ENCODE measurements at regions not wholly inside any gene's neighbourhood (a gene's known extent, or its start where the extent isn't known, plus 50 kb on each side); places are given as distances from the start of the nearest gene placed in this dataset.

GRCh38 chr13:78161266-78161665 lies 242.6 kb upstream of the EDNRB start:
- H3K9ac ChIP-seq (ENCODE audit: insufficient read depth, low read length, poor library complexity, severe bottlenecking): peak overlapping the region; percentile 8
- no peak overlapping the region for H3K27ac ChIP-seq (ENCODE audit: low read depth in 1 of 2, low read length in 2 of 2)
- H3K4me3 ChIP-seq (replicated peaks in 1 of 3; ENCODE audit: low read depth in 2 of 3, low read length in 3 of 3): peak overlapping the region in 1 of 3 experiments; percentile 21
- H3K27me3 ChIP-seq (ENCODE audit: control insufficient read depth in 2 of 2, insufficient read depth in 2 of 2, low read length in 2 of 2): no peaks in the 10 kb centered on the region
- no peak overlapping the region for H3K4me3 Mint-ChIP-seq
- intact Hi-C loops (cut with micrococcal nuclease): no loop called here
- TF ChIP-seq CTCF (IDR thresholded peaks at IDR 0.05): no peak
- no peaks in the 10 kb centered on the region for H3K79me2 ChIP-seq (ENCODE audit: insufficient read depth, low read length)
- H4K20me1 ChIP-seq (ENCODE audit: insufficient read depth, low read length): no peaks in the 10 kb centered on the region
- DNase-seq: no peak
- H3K9me3 ChIP-seq (replicated peaks in 1 of 2; ENCODE audit: control insufficient read depth in 1 of 2, insufficient read depth in 1 of 2, low read length in 2 of 2): no peaks in the 10 kb centered on the region
- peaks cover 0 to 2% of the 10 kb centered on the region in 2 donors for H3K36me3 Mint-ChIP-seq
- H3K4me2 ChIP-seq (replicated peaks; ENCODE audit: extremely low read depth, low read length, poor library complexity, severe bottlenecking): peak overlapping the region; percentile 32
- H2AFZ ChIP-seq (ENCODE audit: insufficient read depth, low read depth, low read length, poor library complexity, severe bottlenecking): no peak overlapping the region
- peaks cover 2 to 13% (median 6%) of the 10 kb centered on the region in 7 donors for H3K9me3 Mint-ChIP-seq
- H3K27ac Mint-ChIP-seq: no peak overlapping the region
- no peaks in the 10 kb centered on the region for H3K36me3 ChIP-seq (replicated peaks in 1 of 2; ENCODE audit: control insufficient read depth in 1 of 2, insufficient read depth in 2 of 2, low read length in 2 of 2)
- H3K4me1 ChIP-seq (ENCODE audit: control insufficient read depth in 1 of 2, insufficient read depth in 2 of 2, low read length in 2 of 2): peaks cover 15 to 33% of the 10 kb centered on the region in 2 donors
- H3K27me3 Mint-ChIP-seq (ENCODE audit: low read depth in 3 of 3): no peaks in the 10 kb centered on the region
- peaks cover 24% of the 10 kb centered on the region for H3K4me1 Mint-ChIP-seq

GRCh38 chr13:78160793-78161192 lies 242.2 kb upstream of the EDNRB start:
- Mint-ChIP-seq H3K9me3 (peaks cover 2 to 13% (median 6%) of the 10 kb centered on the region in 7 donors), H3K27me3 (ENCODE audit: low read depth in 3 of 3) (no peaks in the 10 kb centered on the region), H3K4me3 (peak overlapping the region in 1 of 2 donors; percentile 31), H3K4me1 (peaks cover 24% of the 10 kb centered on the region), H3K36me3 (peaks cover 0 to 2% of the 10 kb centered on the region in 2 donors), H3K27ac (no peak overlapping the region)
- no peak overlapping the region for H2AFZ ChIP-seq (ENCODE audit: insufficient read depth, low read depth, low read length, poor library complexity, severe bottlenecking)
- H3K27ac ChIP-seq (ENCODE audit: low read depth in 1 of 2, low read length in 2 of 2): no peak overlapping the region
- peak overlapping the region; percentile 32 for H3K4me2 ChIP-seq (replicated peaks; ENCODE audit: extremely low read depth, low read length, poor library complexity, severe bottlenecking)
- intact Hi-C loops (cut with micrococcal nuclease): no loop called here
- H3K27me3 ChIP-seq (ENCODE audit: control insufficient read depth in 2 of 2, insufficient read depth in 2 of 2, low read length in 2 of 2): no peaks in the 10 kb centered on the region
- no peaks in the 10 kb centered on the region for H3K9me3 ChIP-seq (replicated peaks in 1 of 2; ENCODE audit: control insufficient read depth in 1 of 2, insufficient read depth in 1 of 2, low read length in 2 of 2)
- peak; percentile 1 to 13 (median 8) for DNase-seq
- no peaks in the 10 kb centered on the region for H3K79me2 ChIP-seq (ENCODE audit: insufficient read depth, low read length)
- H3K4me3 ChIP-seq (replicated peaks in 1 of 3; ENCODE audit: low read depth in 2 of 3, low read length in 3 of 3): peak overlapping the region in 1 of 3 experiments; percentile 21
- H4K20me1 ChIP-seq (ENCODE audit: insufficient read depth, low read length): no peaks in the 10 kb centered on the region
- WGBS (ENCODE audit: insufficient coverage): no CpG with 5 or more reads among the region's 2 CpGs
- no peaks in the 10 kb centered on the region for H3K36me3 ChIP-seq (replicated peaks in 1 of 2; ENCODE audit: control insufficient read depth in 1 of 2, insufficient read depth in 2 of 2, low read length in 2 of 2)
- H3K4me1 ChIP-seq (ENCODE audit: control insufficient read depth in 1 of 2, insufficient read depth in 2 of 2, low read length in 2 of 2): peaks cover 15 to 33% of the 10 kb centered on the region in 2 donors
- no peak for TF ChIP-seq CTCF (IDR thresholded peaks at IDR 0.05)
- peak overlapping the region; percentile 8 for H3K9ac ChIP-seq (ENCODE audit: insufficient read depth, low read length, poor library complexity, severe bottlenecking)
